Endometrium (tissue), 2 donors: ENCODE measurements at regions not wholly inside any gene's neighbourhood (a gene's known extent, or its start where the extent isn't known, plus 50 kb on each side); places are given as distances from the start of the nearest gene placed in this dataset.
"Not testable (repeated sequence)": the region's sequence is repeated elsewhere in the genome, so short reads cannot be mapped to it uniquely, and the experiment has no call there.

Experiments
- FAIRE-seq: peaks from 2 replicates; lab custom pipeline; 2012; peaks lifted over from hg19 to GRCh38; lab: Jason Lieb, UNC
- donor health status: control.
- donor health status: control.

DNA sequence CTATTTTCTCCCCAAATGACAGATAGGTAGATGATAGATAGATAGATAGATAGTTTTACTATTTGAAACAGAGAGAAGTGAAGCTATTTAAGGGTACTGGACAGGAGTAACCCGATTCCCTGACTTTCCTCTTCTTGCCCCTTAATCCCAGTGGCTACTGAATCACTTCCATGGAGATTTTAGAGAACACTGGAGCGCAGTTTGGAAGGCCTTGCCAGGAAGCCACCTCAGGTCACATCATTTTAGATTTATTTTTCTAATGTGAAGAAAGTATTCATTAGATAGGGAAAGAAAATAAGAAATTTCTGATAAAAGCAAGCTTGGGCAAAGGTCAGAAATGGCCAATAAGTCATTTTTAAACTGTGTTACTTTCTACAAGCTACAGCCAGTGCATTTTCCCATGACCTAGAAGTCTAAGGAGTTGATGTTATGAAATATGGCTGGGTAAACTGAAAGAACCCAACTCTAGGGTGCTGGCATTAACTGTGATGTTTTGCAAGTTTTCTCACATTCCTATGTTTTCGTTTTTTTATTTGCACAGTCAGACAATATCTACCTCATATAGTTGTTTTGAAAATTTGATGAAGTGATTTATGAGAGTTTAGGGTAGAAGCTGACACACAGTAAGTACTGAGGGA, 544.7 kb upstream of the PTGER4 start:
- no peak for FAIRE-seq

DNA sequence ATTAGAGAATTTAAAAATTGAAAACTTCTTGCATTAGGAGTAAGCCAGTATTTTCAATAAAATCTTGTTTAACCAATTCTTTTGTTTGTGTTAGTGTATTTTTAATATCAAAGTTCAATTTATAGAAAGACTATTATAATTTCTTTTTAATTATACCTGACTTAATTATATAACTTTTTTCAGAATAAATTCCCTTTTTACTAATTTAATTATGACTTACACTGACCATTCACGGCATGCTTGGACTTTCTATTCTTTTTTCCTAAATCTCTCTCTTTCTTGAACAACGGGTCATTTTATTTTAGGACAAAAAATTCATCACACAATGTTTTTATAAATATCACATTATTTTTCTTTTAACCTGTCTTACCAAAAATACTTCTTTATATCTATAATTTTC, 555.3 kb upstream of the PTGER4 start:
- FAIRE-seq, result no peak

DNA sequence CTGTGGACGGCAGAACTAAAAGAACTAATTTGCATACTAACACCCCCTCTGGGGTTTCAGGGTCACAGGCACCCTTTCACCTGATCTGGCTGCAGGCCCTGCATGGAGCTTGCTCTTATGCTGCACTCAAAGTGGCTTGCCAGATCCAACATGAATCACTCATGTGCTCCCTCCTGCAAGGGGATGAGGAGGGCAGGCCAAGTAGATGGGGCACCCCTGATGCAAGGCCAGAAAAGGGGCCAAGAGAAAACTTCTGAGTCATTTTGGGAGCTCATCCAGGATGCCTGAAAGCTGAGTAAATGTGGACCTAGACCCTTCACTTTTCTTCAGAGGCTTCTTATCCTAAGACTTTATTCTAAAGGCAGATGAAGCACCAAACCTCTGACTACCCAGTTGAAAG, 558.5 kb upstream of the PTGER4 start:
- FAIRE-seq, result no peak

DNA sequence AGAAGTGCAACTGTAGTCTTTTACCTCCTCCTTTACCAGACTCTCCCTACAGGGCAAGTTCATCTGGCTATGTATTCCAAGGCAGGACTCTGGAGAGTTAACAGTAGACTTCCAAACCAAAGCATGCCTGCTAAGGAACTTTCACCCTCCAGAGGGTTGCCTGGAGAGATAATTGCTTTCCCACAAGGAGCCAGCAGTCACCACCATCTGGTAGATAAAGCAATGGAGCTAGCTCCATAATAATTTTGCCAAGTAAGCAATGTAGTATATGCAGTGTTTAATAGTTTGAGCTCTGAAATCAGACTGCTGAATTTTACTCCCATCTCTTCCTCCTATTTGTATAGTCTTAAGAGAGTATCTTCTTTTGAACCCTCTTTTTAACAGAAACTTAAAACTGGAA, 566.8 kb upstream of the PTGER4 start:
- FAIRE-seq, result no peak

DNA sequence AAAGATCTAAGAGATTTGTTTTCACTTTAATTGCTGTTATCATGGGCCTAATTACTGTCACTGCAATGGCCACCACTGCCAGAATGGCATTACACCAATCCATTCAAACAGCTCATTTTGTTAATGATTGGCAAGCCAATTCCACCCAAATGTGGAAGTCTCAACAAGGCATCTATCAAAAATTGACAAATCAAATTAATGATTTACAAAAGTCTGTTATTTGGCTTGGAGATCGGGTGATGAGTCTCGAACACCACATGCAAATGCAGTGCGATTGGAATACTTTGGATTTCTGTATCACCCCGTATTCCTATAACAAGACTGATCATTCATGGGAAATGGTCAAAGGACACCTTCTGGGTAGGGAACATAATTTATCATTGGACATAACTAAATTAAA, 568.7 kb upstream of the PTGER4 start:
- not testable (repeated sequence) for FAIRE-seq

DNA sequence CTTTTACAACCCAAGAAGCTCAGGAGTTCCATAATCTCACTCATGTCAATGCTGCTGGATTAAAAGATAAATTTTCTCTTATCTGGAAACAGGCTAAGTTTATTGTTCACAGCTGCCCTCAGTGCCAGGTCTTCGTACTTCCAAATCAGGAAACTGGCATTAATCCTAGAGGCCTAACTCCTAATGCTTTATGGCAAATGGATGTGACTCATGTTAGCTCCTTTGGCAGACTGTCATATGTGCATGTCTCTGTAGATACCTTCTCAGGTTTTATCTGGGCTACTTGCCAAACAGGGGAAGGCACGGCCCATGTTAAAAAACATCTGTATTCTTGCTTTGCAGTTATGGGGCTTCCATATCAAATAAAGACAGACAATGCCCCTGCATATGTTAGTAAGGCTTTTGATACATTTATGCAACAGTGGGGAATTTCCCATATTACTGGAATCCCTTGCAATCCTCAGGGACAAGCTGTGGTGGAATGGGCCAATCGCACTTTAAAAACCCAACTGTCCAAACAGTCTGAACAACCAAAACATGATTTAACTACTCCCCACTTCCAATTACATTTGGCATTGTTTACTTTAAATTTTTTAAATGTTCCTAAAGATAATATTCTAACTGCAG, 570.8 kb upstream of the PTGER4 start:
- not testable (repeated sequence) for FAIRE-seq

DNA sequence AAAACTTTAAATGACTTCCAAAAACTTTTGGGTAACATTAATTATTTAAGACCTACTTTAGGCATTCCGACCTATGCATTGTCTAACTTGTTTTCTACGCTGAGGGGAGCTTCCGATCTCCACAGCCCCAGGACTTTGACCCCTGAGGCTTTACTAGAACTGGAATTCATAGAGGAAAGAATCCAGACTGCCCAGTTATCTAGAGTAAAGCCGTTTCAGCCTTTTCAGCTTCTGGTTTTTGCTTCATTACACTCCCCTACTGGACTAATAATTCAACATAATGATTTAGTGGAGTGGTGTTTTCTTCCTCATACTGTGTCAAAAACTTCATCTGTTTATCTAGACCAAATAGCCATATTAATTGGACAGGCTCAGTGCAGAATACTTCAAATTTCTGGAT, 571.9 kb upstream of the PTGER4 start:
- not testable (repeated sequence) for FAIRE-seq

DNA sequence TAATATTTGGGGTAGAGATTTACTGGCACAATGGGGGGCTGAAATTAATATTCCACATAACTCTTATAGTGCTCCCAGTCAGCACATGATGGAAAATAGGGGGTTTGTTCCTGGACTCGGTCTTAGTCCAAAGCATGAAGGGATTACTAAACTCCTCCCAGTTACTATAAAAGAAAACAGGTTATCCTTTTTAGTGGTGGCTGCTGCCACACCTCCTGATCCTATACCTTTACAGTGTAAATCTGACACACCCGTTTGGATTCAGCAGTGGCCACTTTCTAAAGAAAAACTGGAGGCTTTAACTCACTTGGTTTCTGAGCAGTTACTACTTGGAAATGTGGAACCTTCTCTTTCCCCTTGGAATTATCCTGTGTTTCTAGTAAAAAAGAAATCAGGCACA, 572.9 kb upstream of the PTGER4 start:
- FAIRE-seq, result no peak

DNA sequence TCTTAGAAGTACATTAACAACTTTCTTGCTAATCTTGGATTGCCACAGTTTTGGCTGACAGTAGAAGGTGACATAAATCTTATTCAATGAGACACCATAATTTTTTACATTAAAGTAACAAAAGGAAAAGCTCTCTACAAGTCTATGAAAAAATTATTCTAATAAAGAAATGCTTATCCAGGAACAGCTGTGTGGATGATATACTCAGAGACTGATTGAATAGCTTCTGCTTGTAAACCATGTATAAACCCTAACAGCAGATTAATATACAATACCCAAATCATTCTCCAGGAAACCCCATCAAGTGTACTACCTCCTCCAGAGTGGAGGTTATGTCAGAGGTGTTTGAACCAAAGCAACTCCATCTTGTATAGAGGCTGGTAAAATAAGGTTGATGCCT, 581.4 kb upstream of the PTGER4 start:
- FAIRE-seq, result no peak

DNA sequence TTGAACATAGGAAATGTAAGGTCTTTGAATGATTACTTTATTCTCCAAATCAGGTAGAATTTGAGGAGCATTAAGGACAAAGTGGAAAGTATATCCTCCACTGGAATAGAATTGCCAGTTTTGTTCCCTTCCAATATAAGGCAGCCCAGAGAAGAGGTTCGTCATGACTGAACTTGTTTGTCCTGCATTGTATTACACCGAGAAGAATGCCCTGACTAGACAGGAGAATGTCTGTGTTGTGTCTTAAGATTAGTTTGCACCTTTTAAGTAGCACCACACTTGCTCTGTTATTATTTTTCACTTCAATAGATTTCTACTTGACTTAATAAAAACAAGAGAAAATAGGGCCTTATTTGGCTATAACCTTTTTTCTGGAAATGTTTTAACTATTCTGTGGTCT, 586.2 kb upstream of the PTGER4 start:
- no peak for FAIRE-seq

DNA sequence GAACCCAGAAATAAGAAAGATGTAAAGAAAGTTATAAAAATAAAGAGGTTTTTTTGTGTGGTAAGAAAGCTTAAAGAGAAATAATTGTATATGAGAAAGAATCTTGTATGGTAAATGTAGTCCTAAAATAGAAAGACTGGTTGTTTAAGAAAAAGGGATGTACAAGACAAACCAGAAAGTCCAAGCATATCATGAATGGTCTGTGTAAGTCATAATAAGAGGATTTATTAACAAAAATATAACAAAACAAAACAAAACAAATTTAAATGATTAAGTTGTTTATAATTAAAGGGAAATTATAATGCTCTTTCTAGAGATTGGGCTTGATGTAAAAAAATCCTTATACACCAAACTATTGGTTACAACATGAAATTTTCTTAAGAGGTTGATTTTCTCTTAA, 590.4 kb upstream of the PTGER4 start:
- no peak for FAIRE-seq

DNA sequence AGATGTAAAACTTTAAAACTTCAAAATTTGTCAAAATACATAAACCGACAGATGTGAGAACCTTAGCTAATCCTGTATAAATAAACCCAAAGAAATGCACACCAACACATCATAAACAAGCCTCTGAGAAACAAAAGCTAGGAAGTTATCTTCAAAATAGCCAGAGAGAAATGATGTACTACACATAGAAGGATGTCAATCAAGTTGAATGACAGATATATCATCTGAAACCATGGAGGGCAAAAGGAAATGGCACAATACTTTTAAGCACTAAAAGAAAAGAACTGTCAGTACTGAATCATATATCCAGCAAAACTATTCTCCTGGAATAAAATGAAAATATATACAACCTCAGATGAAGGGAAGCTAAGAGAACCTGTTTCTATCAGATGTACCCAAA, 595.1 kb upstream of the PTGER4 start:
- FAIRE-seq, result no peak

DNA sequence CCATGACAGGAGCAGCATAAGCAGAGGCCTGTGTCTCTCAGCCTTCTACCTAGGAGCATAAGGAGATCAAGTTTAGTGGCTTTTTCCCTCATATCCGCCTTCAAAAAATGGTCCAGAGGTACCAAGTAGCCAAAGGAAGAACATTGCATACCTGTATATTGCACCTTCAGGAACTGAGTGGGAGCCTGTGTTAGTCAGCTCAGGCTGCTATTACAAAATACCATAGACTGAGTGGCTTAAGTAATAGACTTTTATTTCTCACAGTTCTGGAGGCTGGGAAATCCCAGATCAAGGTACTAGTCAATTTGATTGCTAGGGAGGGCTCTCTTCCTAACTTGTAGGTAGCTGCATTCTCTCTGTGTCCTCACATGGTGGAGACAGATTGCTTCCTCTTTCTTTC, 597.4 kb upstream of the PTGER4 start:
- no peak for FAIRE-seq

DNA sequence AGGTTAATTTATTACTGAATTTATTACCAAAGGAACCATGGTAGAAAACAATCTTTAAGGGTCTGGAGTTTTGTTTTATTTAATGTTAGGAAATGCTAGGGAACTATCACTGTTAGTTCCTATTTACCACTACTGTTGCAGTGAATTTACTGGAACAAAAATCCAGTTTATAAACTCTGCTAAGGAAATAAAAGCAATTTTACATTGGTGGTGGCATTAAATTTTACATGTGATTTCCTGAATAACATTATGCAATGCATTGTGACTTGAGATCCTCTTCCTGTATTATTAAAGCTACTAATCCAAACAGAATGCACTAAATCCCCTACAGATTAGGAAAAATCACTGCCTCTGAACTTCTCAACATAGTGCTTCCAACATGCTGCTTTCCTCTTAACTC, 599.5 kb upstream of the PTGER4 start:
- no peak for FAIRE-seq

DNA sequence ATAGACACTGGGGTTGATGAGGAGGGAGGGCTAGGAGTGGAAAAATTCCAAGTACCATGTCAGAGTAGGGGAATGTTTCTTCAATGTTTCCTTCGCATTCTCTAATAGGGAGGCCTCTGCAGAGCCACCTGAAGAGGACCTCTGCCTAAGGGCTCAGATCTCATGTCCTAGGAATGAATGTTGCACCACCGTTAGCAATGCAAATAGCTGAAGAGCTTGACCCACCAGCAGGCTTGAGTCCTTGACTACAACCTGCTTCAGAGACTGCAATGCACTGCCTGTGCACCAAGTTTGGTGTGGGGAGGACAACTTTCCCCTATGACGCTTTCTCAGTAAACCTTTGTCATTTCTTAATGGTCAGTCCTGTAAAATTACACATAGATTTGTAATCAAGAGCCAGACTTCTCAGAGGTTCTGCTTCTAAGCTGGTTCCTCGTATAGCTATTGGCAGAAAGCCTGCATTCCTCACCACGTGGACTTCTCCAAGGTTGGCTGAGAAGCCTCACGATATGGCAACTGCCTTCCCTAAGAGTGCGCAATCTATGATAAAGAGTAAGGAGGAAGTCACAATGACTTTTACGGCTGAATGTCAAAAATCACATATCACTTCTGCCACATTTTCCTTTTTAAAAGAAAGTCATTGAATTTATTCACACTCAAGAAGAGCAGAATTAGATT, 600.7 kb upstream of the PTGER4 start:
- no peak for FAIRE-seq

DNA sequence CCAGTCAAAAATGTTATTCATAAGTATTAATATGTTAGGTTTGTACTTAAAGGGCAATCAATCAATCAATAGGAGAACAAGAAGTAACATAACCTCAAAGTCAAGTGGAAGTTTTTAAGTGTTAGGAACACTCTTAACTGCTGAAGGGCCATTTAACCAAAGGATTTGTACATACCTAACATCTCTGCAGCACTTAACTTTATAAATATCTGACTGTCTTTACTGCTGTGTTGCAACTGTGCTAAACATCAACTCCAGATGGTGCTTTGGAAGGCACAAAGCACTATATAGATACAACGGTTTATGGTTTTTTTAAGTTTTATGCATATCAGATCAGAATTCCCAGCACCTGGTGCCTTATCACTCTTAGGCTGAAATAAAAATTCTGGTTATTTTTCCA, 604.9 kb upstream of the PTGER4 start:
- FAIRE-seq, result no peak

DNA sequence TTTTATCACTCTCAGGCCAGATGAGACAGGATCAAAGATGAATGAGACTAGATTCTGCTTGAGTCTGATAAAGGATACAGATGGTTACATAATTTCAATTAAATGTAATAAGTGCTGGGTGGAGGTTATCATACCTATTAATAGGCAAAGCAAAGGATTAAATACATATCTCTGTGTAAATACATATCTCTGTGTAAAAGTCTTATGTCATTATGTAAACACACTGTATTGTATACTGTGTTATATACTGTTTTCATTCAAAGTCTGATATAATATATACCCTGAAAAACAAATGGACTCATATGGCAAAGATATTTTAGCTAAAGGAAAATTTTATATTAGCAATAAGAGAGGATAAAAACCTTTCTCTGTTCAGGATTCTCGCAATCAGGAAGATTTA, 605.8 kb upstream of the PTGER4 start:
- FAIRE-seq, result no peak

DNA sequence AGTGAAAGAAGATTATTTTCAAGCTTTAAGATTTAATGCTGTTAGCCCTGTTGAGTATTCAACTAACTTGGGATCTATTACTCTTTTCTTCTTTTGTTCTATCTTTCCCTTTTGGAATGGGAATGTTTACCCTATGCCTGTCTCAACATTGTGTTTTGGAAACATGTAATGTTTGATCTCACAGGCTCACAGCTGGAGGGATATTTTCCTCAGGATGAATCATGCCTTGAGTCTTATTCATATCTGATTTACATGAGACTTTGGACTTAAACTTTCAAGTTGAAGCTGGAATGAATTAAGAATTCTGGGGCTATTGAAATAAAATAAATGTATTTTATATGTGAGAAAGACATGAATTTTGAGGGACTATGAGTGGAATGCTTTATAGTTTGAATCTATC, 607.8 kb upstream of the PTGER4 start:
- peak; percentile 59 for FAIRE-seq

DNA sequence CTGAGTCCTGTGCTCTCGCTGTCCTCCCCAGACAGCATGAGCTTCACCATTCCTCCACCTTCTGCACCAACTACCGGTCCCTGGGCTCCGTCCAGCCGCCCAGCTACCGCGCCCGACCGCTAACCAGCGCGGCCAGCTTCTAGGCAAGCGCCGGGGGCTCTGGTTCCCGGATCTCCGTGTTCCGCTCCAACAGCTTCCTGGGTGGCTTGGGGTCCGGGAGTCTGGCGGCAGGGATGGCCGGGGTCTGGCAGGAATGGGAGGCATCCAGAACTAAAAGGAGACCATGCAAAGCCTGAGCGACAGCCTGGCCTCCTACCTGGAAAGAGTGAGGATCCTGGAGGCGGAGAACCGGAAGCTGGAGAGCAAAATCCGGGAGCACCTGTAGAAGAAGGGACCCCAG, 613.1 kb upstream of the PTGER4 start:
- no peak for FAIRE-seq

DNA sequence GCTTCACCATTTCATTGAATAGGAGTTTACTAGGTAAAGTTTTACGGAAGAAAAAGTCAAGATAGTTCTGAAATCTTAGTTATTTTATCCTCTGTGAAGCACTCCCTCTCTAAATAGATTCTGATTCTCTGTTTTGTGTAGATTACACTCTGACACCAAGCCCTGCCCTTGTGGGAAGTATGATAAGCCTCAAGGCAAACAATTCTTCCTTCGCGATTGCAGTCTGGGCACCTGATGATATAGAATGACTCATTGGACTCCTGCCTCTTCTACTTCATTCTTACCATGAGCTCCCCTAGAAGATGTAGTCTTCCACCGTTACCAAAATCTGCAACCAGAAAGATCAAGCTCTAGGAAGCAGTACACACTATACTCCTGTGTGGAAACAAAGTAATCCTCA, 626.9 kb upstream of the PTGER4 start:
- FAIRE-seq, result no peak

DNA sequence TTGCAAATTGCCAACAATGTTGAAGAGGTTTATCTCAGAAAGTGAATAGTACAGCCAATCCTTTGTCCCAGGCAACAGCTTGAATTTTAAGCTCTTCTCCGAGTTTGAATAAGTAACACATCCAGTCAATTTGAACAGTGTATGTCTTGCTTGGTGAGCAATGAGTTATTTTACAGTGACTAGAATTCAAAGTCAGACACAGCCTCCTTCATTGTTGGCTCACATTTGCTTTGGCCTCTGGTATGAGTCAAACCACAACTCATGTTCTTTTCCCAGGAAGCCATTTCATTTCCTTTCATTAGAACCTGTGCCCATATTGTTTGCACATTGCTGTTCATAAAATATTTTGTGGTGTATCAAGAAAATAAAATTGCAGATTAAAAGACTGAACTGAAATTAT, 622.0 kb upstream of the DAB2 start:
- no peak for FAIRE-seq

DNA sequence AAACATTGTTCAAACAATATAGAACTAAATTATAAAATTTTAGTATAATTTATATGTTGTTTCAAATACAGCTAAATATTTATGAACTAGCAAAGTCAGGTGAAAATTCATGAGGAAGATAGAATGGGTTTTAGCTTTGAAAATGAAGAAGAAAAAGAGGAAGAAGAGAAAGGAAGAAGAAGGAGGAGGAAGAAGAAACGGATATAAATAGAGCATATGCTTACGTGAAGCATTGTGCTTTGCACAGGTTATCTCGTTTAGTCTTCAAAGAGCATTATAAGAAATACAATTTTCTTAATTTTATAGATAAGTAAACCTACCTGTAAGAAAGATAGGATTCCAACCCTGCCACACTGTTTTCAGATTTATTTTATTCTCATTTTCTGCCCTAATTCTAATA, 620.6 kb upstream of the DAB2 start:
- FAIRE-seq, result no peak

DNA sequence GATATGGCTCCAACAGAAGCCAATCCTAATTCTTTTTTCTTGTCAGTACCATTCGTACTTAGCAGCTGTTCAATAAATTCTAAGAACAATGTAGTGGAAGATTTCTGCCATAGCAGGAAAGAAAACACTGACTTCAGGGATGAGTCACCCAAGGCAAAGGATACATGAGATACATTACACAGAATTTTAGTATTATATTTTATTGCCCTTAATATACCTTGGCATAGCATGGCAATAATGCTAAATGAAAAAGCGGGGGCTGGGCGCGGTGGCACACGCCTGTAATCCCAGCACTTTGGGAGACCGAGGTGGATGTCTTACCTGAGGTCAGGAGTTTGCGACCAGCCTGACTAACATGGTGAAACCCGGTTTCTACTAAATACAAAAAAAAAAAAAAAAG, 619.1 kb upstream of the DAB2 start:
- FAIRE-seq, result no peak

DNA sequence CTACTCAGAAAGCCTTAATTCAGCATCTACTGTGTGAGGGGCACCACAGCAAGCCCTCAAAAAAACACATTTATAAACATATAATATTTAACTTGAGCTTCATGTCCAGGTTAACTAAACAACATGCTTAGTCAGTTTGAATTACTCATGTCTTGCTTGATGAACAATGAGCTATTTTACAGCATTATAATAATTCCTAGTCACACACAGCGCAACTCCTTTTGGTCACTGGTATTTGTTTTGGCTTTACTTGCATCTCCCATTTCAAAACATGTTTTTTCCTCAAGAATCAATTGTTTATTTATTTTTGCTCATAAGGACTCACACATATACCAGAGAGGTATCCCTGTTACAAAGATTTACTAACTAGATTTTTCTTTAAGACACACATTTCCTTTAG, 616.7 kb upstream of the DAB2 start:
- no peak for FAIRE-seq
